ENCODE measurements at regions not wholly inside any gene's neighbourhood (a gene's known extent, or its start where the extent isn't known, plus 50 kb on each side); places are given as distances from the start of the nearest gene placed in this dataset.

DNA sequence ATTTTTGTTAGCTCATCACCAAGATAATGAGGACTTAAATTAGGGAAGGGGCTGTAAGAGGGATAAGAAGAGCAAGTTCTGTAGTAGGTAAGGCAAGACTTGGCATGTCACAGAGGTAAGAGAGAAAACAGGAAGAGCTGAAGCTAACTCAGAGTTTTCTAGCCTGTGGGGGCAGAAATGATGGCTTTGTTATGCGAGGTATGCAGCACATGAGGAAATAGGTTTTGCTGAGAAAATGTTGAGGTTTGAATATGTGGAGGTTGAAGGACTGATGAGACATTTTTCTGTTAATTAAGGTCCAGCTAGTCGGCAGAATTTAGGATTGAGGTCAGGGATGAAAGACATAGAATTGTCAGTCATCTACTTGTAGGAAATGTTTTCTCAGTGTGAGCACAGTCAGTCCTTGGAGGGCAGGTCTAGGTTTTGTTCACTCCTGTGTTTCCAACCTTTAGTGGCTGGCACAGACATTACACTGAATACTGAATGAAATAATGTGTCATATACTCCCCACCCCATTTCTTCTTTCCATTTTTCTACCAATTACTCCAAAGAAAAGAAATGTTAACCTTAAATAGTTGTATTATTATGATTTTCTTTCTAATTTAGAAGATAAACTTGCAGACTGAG is 154.0 kb upstream of the AADAT start:
- TF ChIP-seq, protein P1, sequence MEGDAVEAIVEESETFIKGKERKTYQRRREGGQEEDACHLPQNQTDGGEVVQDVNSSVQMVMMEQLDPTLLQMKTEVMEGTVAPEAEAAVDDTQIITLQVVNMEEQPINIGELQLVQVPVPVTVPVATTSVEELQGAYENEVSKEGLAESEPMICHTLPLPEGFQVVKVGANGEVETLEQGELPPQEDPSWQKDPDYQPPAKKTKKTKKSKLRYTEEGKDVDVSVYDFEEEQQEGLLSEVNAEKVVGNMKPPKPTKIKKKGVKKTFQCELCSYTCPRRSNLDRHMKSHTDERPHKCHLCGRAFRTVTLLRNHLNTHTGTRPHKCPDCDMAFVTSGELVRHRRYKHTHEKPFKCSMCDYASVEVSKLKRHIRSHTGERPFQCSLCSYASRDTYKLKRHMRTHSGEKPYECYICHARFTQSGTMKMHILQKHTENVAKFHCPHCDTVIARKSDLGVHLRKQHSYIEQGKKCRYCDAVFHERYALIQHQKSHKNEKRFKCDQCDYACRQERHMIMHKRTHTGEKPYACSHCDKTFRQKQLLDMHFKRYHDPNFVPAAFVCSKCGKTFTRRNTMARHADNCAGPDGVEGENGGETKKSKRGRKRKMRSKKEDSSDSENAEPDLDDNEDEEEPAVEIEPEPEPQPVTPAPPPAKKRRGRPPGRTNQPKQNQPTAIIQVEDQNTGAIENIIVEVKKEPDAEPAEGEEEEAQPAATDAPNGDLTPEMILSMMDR (IDR thresholded peaks at IDR 0.05; ENCODE audit: insufficient read depth, low read depth, low read length, missing control alignments), result no peak
- DNase-seq (ENCODE audit: low read depth), result no peak
- no peak overlapping the region for H3K4me3 ChIP-seq (ENCODE audit: low read depth, low read length)

DNA sequence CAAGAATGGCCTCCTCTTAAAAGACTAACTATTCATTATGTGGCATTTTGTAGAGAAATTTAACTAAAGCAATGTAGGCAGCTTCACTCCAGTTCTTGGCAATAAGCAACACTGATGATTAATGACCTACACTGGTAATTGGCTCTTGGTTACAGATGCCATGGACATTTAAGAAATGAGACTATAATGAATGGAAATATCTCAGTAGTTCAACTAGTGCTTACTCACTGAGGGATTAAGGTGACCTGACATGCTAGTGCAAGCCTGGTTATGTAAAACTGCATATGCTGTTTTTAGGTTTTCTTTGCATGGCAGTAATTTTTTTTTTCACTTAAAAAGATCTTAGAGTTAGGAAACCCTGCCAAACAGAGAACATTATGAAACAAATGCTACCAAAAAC is 152.7 kb upstream of the AADAT start:
- no peak overlapping the region for H3K4me3 ChIP-seq (ENCODE audit: low read depth, low read length)
- TF ChIP-seq, protein P1 (IDR thresholded peaks at IDR 0.05; ENCODE audit: insufficient read depth, low read depth, low read length, missing control alignments), result no peak
- DNase-seq (ENCODE audit: low read depth), result no peak

DNA sequence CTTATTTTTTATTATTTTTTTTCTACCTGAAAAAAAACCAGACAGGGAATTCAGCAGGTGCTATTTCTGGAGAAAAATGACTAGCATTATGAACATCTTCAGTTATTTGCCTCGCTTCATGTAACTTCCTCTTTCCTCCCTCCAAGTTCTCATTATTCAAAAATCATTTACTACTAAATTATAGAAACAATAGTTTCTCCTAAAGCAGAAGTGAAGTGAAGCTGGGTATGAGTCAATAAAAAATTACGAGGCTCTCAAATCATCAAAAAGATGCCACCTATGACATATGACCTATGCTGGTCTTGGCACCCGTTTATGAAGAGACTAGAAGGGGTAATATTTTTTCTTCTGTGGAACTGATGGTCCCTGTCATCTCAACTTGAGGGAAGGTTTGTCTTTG is 145.0 kb upstream of the AADAT start:
- no peak for DNase-seq (ENCODE audit: low read depth)
- no peak overlapping the region for H3K4me3 ChIP-seq (ENCODE audit: low read depth, low read length)
- TF ChIP-seq, protein P1 (IDR thresholded peaks at IDR 0.05; ENCODE audit: insufficient read depth, low read depth, low read length, missing control alignments), result no peak

DNA sequence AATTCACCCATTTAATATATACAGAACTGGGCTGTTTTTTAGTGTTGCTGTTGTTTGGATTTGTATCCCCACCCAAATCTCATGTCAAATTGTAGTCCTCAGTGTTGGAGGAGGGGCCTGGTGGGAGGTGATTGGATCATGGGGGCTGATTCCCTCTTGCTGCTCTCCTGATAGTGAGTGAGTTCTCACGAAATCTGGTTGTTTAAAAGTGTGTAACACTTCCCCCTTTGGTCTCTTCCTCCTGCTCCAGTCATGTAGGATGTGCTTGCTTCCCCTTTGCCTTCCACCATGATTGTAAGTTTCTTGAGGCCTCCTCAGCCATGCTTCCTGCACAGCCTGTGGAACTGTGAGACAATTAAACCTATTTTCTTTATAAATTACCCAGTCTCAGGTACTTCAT is 141.6 kb upstream of the AADAT start:
- H3K4me3 ChIP-seq (ENCODE audit: low read depth, low read length), result no peak overlapping the region
- TF ChIP-seq, protein P1 (IDR thresholded peaks at IDR 0.05; ENCODE audit: insufficient read depth, low read depth, low read length, missing control alignments), result no peak

DNA sequence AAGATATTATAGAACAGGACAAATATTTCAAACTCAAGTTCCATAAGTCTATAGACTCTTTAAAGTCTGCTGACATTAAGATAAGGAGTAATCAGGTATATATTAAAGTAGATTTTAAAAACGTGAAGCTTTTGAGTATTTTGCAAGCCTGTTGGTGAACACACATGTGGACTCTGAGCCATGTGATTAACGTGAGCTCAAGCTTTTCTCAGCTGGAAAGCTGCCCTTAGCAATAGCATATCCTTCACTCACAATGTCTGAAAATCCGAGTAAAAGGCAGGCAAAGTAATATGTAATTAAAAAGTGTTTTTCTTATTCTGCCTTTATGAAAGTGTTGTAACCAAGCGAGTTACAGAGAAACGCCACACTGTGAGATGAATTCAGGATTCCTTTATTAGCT is 140.5 kb upstream of the AADAT start:
- no peak overlapping the region for H3K4me3 ChIP-seq (ENCODE audit: low read depth, low read length)
- TF ChIP-seq, protein P1 (IDR thresholded peaks at IDR 0.05; ENCODE audit: insufficient read depth, low read depth, low read length, missing control alignments), result no peak
- DNase-seq (ENCODE audit: low read depth), result no peak

More for the DNA sequence above, 141.6 kb upstream of the AADAT start:
- no peak for DNase-seq (ENCODE audit: low read depth)

DNA sequence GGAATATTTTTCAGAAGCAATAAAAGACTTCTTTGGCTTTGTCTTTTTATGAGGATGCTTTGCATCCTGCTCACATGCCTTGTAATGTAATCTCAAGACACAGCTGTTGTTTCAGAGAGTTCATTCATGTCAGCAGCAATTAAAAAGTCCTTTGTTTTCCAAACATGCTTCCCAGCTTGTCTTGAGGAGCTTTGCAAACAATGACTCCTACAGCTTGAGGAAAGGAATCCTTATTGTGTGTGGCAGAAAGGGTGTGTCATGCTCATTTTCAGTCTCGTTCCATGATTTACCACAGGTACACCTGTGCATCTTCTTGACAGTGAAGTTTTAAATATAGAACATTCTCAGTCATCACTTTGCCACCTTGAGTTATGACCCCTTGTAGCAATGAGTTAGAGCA is 139.2 kb upstream of the AADAT start:
- H3K4me3 ChIP-seq (ENCODE audit: low read depth, low read length), result no peak overlapping the region
- TF ChIP-seq, protein P1 (IDR thresholded peaks at IDR 0.05; ENCODE audit: insufficient read depth, low read depth, low read length, missing control alignments), result no peak
- no peak for DNase-seq (ENCODE audit: low read depth)

DNA sequence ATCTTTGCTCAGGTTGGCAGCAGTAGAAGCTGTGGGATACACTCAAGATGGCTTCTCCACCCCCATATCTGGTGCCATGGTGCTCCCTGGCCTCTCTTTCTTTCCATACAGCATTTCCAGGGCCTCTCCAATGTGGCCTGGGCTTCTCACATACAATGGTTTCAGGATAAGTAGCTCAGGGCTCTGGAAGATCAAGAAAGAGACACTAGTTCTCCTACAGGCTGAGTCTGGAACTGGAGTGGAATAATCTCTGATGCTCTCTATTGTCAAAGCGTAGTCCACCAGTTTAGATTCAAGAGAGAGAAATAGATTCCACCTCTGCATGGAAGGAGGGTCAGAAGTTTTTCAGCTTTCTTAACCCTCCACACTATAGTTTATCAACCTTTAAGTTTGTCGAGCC is 138.2 kb upstream of the AADAT start:
- TF ChIP-seq, protein P1 (IDR thresholded peaks at IDR 0.05; ENCODE audit: insufficient read depth, low read depth, low read length, missing control alignments), result no peak

More for the DNA sequence above, 138.2 kb upstream of the AADAT start:
- H3K4me3 ChIP-seq (ENCODE audit: low read depth, low read length), result no peak overlapping the region
- no peak for DNase-seq (ENCODE audit: low read depth)
